Prostate gland (tissue), 2 donors: ENCODE measurements at regions not wholly inside any gene's neighbourhood (a gene's known extent, or its start where the extent isn't known, plus 50 kb on each side); places are given as distances from the start of the nearest gene placed in this dataset.

Experiments
- DNase-seq: peaks from one replicate; pipeline ENCODE4 v3.0.0-alpha.2; 2019; ENCODE audit warnings: low spot score
- H3K27ac ChIP-seq, 2 donors: fragments of 200-600 bp; sonication (generic); 2 replicates each; pipeline ENCODE4 v1.5.1; 2017 to 2019
- H3K27me3 ChIP-seq: fragments of 200-600 bp; sonication (generic); replicated peaks from 2 replicates; pipeline ENCODE4 v1.5.1; 2019; ENCODE audit not compliant: insufficient read depth
- H3K36me3 ChIP-seq, 2 donors: fragments of 200-600 bp; sonication (generic); 1 replicate in 1 of 2; 2 replicates in 1 of 2; pipeline versions ENCODE4 v1.5.1 to v1.8.1; 2017 to 2019
- H3K4me1 ChIP-seq: fragments of 200-600 bp; sonication (generic); replicated peaks from 2 replicates; pipeline ENCODE4 v1.5.1; 2019
- H3K4me3 ChIP-seq, 2 donors: fragments of 200-600 bp; sonication (generic); 2 replicates each; pipeline ENCODE4 v1.5.1; 2017 to 2019
- H3K9me3 ChIP-seq: fragments of 200-600 bp; sonication (generic); 2 replicates; pipeline ENCODE4 v1.5.1; 2017
- CTCF ChIP-seq, 4 experiments: fragments of 200-600 bp in 2 of 4; fragments of 450-650 bp in 2 of 4; sonication (generic) in 2 of 4; IDR thresholded peaks; 1 replicate in 3 of 4; 2 replicates in 1 of 4; pipeline ENCODE4 v1.5.1; 2016 to 2019; ENCODE audit warnings: antibody characterized with exemption in 4 of 4, mild to moderate bottlenecking in 2 of 4, moderate library complexity in 2 of 4
- POLR2A ChIP-seq: fragments of 450-650 bp; IDR thresholded peaks from one replicate; pipeline ENCODE4 v1.6.1; 2016; ENCODE audit warnings: antibody characterized with exemption, mild to moderate bottlenecking
- POLR2AphosphoS5 ChIP-seq: sonication (generic); formaldehyde crosslinking; IDR thresholded peaks from one replicate; pipeline ENCODE4 v1.6.1; 2017; ENCODE audit warnings: antibody characterized with exemption
- WGBS: methylation state at CpG from one replicate; pipeline ENCODE4 v1.1.5; 2018; 5-methylcytosine and 5-hydroxymethylcytosine counted together
- intact Hi-C: fragments of 100-400 bp; cut with DNase I; formaldehyde crosslinking; loops from one replicate; pipeline ENCODE4 v1.14.2; 2022

- 17% methylated on average over 1 of the region's 1 CpG for WGBS
- Histone ChIP-seq H3K36me3 (no peaks in the 10 kb centered on the region), H3K27me3 (no peaks in the 10 kb centered on the region), H3K4me3 (no peak overlapping the region), H3K27ac (no peak overlapping the region), H3K4me1 (no peaks in the 10 kb centered on the region), H3K9me3 (no peaks in the 10 kb centered on the region)
- intact Hi-C loops = no loop called here
- DNase-seq = no peak
- TF ChIP-seq POLR2A = no peak
Observed at GRCh38 chr6:120876931-120877330, 457.3 kb downstream of the TBC1D32 start.

GRCh38 chr6:120876424-120876823, 457.9 kb downstream of the TBC1D32 start:
- Histone ChIP-seq H3K27ac (no peak overlapping the region), H3K9me3 (no peaks in the 10 kb centered on the region), H3K36me3 (no peaks in the 10 kb centered on the region), H3K4me3 (no peak overlapping the region), H3K4me1 (no peaks in the 10 kb centered on the region), H3K27me3 (no peaks in the 10 kb centered on the region)
- intact Hi-C loops = no loop called here
- no peak for DNase-seq
- WGBS = 88% methylated on average over 1 of the region's 1 CpG
- no peak for TF ChIP-seq POLR2A
- no peak for TF ChIP-seq POLR2AphosphoS5
- TF ChIP-seq CTCF (IDR thresholded peaks at IDR 0.05) = no peak

GRCh38 chr6:120875900-120876299, 458.4 kb downstream of the TBC1D32 start:
- DNase-seq = no peak
- H3K4me1 ChIP-seq = no peaks in the 10 kb centered on the region
- intact Hi-C loops = no loop called here
- WGBS = 47% methylated on average over 1 of the region's 1 CpG
- H3K9me3 ChIP-seq = no peaks in the 10 kb centered on the region
- TF ChIP-seq POLR2AphosphoS5 (no peak), POLR2A (no peak), CTCF (IDR thresholded peaks at IDR 0.05) (no peak)
- no peak overlapping the region for H3K27ac ChIP-seq
- H3K36me3 ChIP-seq = no peaks in the 10 kb centered on the region
- no peaks in the 10 kb centered on the region for H3K27me3 ChIP-seq
- no peak overlapping the region for H3K4me3 ChIP-seq

GRCh38 chr6:120874422-120874821, 459.9 kb downstream of the TBC1D32 start:
- DNase-seq = no peak
- intact Hi-C loops = no loop called here
- H3K9me3 ChIP-seq = no peaks in the 10 kb centered on the region
- H3K4me3 ChIP-seq = no peak overlapping the region
- WGBS = 95% methylated on average over 6 of the region's 6 CpGs
- H3K27me3 ChIP-seq = no peaks in the 10 kb centered on the region
- no peaks in the 10 kb centered on the region for H3K4me1 ChIP-seq
- H3K27ac ChIP-seq = no peak overlapping the region
- TF ChIP-seq CTCF (IDR thresholded peaks at IDR 0.05) (no peak), POLR2AphosphoS5 (no peak), POLR2A (no peak)
- no peaks in the 10 kb centered on the region for H3K36me3 ChIP-seq

GRCh38 chr6:120873125-120873865, 461.0 kb downstream of the TBC1D32 start:
- Histone ChIP-seq H3K27me3 (no peaks in the 10 kb centered on the region), H3K27ac (no peak overlapping the region), H3K36me3 (no peaks in the 10 kb centered on the region), H3K4me3 (no peak overlapping the region), H3K9me3 (no peaks in the 10 kb centered on the region), H3K4me1 (no peaks in the 10 kb centered on the region)
- WGBS = 95% methylated on average over 6 of the region's 7 CpGs
- intact Hi-C loops = no loop called here
- TF ChIP-seq POLR2AphosphoS5 = no peak
- no peak for TF ChIP-seq CTCF (IDR thresholded peaks at IDR 0.05)
- no peak for TF ChIP-seq POLR2A
- no peak for DNase-seq
